DOHH2 (cell line): ENCODE measurements at regions not wholly inside any gene's neighbourhood (a gene's known extent, or its start where the extent isn't known, plus 50 kb on each side); places are given as distances from the start of the nearest gene placed in this dataset.

Source experiments
- CTCF ChIP-seq: fragments of 200-600 bp; sonication (generic); IDR thresholded peaks from one replicate; pipeline ENCODE4 v1.5.1; 2014; ENCODE audit warnings: antibody characterized with exemption, mild to moderate bottlenecking, low read depth, low read length; ENCODE audit not compliant: poor library complexity, severe bottlenecking
- EZH2phosphoT487 ChIP-seq: fragments of 200-600 bp; sonication (generic); IDR thresholded peaks from 2 replicates; pipeline ENCODE4 v1.6.1; 2017; ENCODE audit warnings: borderline replicate concordance, mild to moderate bottlenecking, antibody characterized with exemption, low read length, moderate library complexity, mixed read lengths

GRCh38 chr2:123670286-123670685 lies 354.8 kb upstream of the CNTNAP5 start:
- TF ChIP-seq CTCF = no peak
- TF ChIP-seq EZH2phosphoT487 = no peak
